ENCODE measurements at regions not wholly inside any gene's neighbourhood (a gene's known extent, or its start where the extent isn't known, plus 50 kb on each side); places are given as distances from the start of the nearest gene placed in this dataset.
A peak's percentile ranks its signal among the peaks of the same experiment; 100 is the strongest.
"Not testable (repeated sequence)": the region's sequence is repeated elsewhere in the genome, so short reads cannot be mapped to it uniquely, and the experiment has no call there.

DNA sequence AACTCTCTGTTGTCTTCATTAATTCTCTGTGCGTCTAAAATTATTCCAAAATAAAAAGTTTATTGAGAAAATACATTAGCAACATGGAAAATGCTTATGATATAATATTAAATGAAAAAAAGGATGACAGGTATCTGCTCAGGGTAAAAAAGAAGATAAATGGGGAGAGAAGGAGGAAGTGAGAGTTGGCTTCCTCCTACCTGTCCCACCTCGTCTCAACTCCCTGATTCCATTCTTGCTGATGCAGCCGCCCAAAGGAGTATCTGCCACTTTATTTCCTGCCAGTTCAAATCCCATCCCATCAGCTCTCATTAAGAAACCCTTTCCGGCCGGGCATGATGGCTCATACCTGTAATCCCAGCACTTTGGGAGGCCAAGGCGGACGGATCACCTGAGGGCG is 72.5 kb upstream of the ALOX12 start:
- Histone ChIP-seq H3K27ac (ENCODE audit: low read depth, low read length) (no peak overlapping the region), H3K4me1 (ENCODE audit: control insufficient read depth, insufficient read depth, low read length) (no peaks in the 10 kb centered on the region), H3K36me3 (ENCODE audit: control insufficient read depth, insufficient read depth, low read length) (no peaks in the 10 kb centered on the region), H3K27me3 (ENCODE audit: control insufficient read depth, insufficient read depth, low read length) (no peaks in the 10 kb centered on the region), H3K4me3 (ENCODE audit: low read length) (no peak overlapping the region), H3K9ac (ENCODE audit: low read length) (no peak overlapping the region)

DNA sequence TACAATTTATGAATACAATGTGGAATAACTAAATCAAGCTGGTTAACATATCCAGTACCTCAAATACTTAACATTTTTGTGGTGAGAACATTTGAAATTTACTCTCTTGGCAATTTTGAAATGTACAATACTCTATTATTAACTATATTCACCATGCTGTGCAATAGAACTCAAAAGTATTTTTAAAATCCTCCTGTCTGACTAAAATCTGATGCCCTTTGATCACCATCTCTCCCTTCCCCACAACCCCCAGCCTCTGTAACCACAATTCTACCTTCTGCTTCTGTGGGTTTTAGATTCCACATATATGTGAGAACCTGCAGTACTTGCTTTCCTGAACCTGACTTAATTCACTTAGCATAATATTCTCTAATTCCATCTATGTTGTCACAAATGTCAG is 71.6 kb upstream of the ALOX12 start:
- Histone ChIP-seq H3K27me3 (ENCODE audit: control insufficient read depth, insufficient read depth, low read length) (no peaks in the 10 kb centered on the region), H3K4me3 (ENCODE audit: low read length) (no peak overlapping the region), H3K9ac (ENCODE audit: low read length) (no peak overlapping the region), H3K4me1 (ENCODE audit: control insufficient read depth, insufficient read depth, low read length) (no peaks in the 10 kb centered on the region), H3K27ac (ENCODE audit: low read depth, low read length) (no peak overlapping the region), H3K36me3 (ENCODE audit: control insufficient read depth, insufficient read depth, low read length) (no peaks in the 10 kb centered on the region)

DNA sequence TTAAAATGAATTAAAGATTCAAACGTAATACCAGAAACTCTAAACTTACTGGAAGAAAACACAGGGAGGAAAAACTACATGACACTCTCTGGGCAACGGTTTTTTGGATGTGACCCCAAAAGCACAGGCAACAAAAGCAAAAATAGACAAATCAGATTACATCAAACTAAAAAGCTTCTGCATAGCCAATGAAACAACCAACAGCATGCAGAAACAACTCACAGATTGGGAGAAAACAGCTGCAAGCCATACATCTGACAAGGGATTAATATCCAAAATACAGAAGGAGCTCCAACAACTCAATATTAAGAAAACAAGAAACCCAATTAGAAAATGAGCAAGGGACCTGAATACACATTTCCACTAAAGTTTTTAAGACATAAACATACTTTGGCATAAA is 69.2 kb upstream of the ALOX12 start:
- no peaks in the 10 kb centered on the region for H3K27me3 ChIP-seq (ENCODE audit: control insufficient read depth, insufficient read depth, low read length)
- no peaks in the 10 kb centered on the region for H3K36me3 ChIP-seq (ENCODE audit: control insufficient read depth, insufficient read depth, low read length)
- H3K4me1 ChIP-seq (ENCODE audit: control insufficient read depth, insufficient read depth, low read length) = no peaks in the 10 kb centered on the region
- H3K9ac ChIP-seq (ENCODE audit: low read length) = no peak overlapping the region
- no peak overlapping the region for H3K27ac ChIP-seq (ENCODE audit: low read depth, low read length)
- no peak overlapping the region for H3K4me3 ChIP-seq (ENCODE audit: low read length)

DNA sequence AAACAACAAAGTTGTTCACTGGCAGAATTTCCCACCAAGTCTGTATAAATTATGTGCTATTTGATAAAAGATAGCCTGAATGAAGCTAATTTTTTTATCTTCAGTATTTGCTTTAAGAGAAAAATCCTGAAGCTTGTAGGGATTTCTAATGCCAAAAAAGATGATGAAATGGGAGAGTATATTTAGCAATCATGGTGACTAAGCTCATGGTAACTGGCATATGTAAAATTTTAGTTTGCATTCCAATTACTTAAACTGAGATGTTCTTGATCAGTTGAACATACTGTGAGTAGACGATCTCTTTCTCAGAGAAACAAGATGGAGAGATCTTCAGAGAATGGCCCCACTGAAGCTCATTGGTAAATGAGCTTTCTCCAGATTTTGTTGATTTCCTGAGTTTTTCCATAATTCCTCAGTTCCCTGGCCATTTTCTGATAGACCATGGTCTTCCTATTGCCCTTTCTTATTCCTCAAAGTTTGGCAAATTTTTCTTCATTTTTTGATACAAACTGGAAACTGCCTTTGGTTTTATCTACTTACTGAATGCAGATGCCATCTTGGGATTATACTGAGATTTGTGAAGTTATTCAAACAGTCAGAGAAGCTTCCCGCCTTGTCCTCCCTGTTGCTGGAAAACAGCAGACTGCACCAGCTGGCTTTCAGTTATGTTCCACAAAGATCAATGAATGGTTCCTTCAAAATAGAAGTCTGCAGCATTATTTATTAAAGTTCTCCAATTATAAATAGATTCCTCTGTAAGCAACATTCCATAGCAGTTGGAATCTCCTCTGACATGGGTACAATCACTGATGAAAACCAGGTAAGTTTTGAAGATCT is 68.3 kb upstream of the ALOX12 start:
- Histone ChIP-seq H3K27ac (ENCODE audit: low read depth, low read length) (no peak overlapping the region), H3K27me3 (ENCODE audit: control insufficient read depth, insufficient read depth, low read length) (no peaks in the 10 kb centered on the region)

DNA sequence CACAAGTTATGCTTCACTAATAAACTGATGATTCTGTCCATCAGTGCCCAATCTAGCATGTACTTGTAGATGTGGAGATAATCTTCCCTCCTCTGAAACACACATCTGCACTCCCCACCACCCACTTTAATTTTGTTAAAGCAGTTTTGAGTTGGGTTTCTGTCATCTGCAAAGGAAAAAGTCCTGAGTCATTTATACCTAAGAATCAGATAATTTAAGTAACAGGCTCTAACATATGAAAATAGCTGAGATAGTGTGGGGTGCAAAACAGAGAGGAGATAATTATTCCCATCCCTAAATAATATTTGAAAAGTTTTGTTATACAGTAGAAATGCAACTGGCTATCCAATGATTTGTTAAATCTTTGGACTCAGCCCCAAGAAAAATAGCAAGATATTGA is 67.7 kb upstream of the ALOX12 start:
- H3K9ac ChIP-seq (ENCODE audit: low read length) = no peak overlapping the region
- H3K27me3 ChIP-seq (ENCODE audit: control insufficient read depth, insufficient read depth, low read length) = no peaks in the 10 kb centered on the region
- no peak overlapping the region for H3K27ac ChIP-seq (ENCODE audit: low read depth, low read length)
- H3K4me3 ChIP-seq (ENCODE audit: low read length) = no peak overlapping the region
- H3K4me1 ChIP-seq (ENCODE audit: control insufficient read depth, insufficient read depth, low read length) = no peaks in the 10 kb centered on the region
- no peaks in the 10 kb centered on the region for H3K36me3 ChIP-seq (ENCODE audit: control insufficient read depth, insufficient read depth, low read length)

More for the DNA sequence above, 68.3 kb upstream of the ALOX12 start:
- Histone ChIP-seq H3K4me3 (ENCODE audit: low read length) (no peak overlapping the region), H3K4me1 (ENCODE audit: control insufficient read depth, insufficient read depth, low read length) (no peaks in the 10 kb centered on the region), H3K36me3 (ENCODE audit: control insufficient read depth, insufficient read depth, low read length) (no peaks in the 10 kb centered on the region), H3K9ac (ENCODE audit: low read length) (no peak overlapping the region)

DNA sequence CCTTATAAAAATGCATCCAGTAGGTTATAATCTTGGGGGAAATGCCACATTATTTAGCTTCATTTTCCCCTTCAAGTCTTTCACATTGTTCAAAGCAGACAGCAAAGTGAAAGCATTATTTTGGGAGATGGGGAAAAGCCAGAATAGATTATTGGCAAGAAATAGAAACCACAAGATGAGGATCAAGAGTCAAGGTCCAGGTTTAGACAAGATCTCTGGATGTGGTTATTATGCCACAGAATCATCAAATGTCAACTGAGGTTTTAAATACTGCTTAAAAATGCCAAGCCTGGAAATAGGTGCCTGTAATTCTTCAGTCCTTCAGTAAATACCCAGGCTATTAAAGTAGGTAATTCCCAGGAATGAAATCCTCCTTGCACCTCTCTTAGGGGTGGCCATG is 65.1 kb upstream of the ALOX12 start:
- Histone ChIP-seq H3K36me3 (ENCODE audit: control insufficient read depth, insufficient read depth, low read length) (no peaks in the 10 kb centered on the region), H3K4me1 (ENCODE audit: control insufficient read depth, insufficient read depth, low read length) (no peaks in the 10 kb centered on the region), H3K9ac (ENCODE audit: low read length) (no peak overlapping the region), H3K27me3 (ENCODE audit: control insufficient read depth, insufficient read depth, low read length) (no peaks in the 10 kb centered on the region), H3K27ac (ENCODE audit: low read depth, low read length) (no peak overlapping the region), H3K4me3 (ENCODE audit: low read length) (no peak overlapping the region)

DNA sequence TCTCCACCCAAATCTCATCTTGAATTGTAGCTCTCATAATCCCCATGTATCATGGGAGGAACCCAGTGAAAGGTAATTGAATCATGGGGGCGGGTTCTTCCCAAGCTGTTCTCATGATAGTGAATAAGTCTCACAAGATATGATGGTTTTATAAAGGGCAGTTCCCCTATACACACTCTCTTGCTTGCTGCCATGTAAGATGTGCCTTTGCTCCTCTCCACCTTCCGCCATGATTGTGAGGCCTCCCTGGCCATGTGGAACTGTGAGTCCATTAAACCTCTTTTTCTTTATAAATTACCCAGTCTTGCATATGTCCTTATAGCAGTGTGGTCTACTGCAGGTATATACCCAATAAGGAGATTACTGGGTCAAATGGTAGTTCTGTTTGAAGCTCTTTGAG is 61.3 kb upstream of the ALOX12 start:
- H3K27ac ChIP-seq (ENCODE audit: low read depth, low read length); H3K27me3 ChIP-seq (ENCODE audit: control insufficient read depth, insufficient read depth, low read length); H3K9ac ChIP-seq (ENCODE audit: low read length); H3K4me1 ChIP-seq (ENCODE audit: control insufficient read depth, insufficient read depth, low read length); H3K4me3 ChIP-seq (ENCODE audit: low read length); H3K36me3 ChIP-seq (ENCODE audit: control insufficient read depth, insufficient read depth, low read length): not testable (repeated sequence)

DNA sequence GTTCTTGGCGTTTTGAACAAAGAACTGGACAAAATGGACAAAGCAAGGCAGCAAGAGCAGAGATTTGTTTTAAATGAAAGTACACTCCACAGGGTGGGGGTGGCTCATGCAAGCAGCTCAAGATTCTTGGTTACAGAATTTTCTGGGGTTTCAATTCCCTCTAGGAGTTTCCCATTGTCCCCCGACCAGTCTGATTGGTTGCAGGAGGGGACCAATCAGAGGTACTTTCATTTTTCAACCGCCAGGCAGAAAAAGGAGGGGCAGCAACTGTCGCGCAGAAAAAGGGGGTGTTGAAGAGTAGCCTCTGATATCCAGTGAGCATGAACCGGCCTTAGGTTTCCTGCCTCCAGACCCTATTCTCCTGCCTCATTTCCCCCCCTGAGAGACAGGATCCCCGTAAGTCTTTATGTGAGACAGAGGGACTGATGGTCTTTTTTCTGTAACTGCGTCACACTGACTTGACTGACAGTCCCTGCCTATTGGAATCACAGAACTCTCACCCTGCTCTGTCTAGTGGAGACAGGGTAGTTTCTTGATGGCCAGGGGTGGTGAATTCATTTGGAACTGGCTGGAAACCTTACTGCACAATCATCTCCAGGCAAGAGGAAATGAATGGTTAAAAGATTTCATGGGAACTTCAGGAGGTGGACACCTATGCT is 59.4 kb upstream of the ALOX12 start:
- Histone ChIP-seq H3K9ac (ENCODE audit: low read length) (no peak overlapping the region), H3K4me3 (ENCODE audit: low read length) (peak overlapping the region; percentile 53), H3K27me3 (ENCODE audit: control insufficient read depth, insufficient read depth, low read length) (no peaks in the 10 kb centered on the region), H3K27ac (ENCODE audit: low read depth, low read length) (peak overlapping the region; percentile 45), H3K36me3 (ENCODE audit: control insufficient read depth, insufficient read depth, low read length) (no peaks in the 10 kb centered on the region), H3K4me1 (ENCODE audit: control insufficient read depth, insufficient read depth, low read length) (no peaks in the 10 kb centered on the region)

DNA sequence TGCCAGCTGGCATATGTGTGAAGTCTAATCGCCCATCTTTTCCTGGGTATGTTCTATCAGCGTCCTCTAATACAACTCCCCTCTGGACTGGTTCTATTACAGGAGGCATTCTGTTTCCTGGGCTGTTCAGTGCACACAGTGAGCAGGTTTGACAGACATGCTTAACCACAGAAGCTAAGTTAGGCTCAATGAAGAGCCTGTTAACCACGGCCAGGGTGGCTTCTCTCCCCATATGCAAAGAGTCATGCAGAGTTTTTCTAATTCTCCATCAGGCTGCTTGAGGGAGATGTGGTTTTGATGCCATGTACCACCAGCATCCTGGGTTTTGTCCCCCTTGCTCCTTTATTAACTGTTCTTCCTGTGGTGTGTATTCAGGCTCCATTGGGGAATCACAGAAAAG is 57.2 kb upstream of the ALOX12 start:
- Histone ChIP-seq H3K27ac (ENCODE audit: low read depth, low read length) (no peak overlapping the region), H3K4me1 (ENCODE audit: control insufficient read depth, insufficient read depth, low read length) (no peaks in the 10 kb centered on the region), H3K9ac (ENCODE audit: low read length) (no peak overlapping the region), H3K27me3 (ENCODE audit: control insufficient read depth, insufficient read depth, low read length) (no peaks in the 10 kb centered on the region), H3K4me3 (ENCODE audit: low read length) (no peak overlapping the region), H3K36me3 (ENCODE audit: control insufficient read depth, insufficient read depth, low read length) (no peaks in the 10 kb centered on the region)

DNA sequence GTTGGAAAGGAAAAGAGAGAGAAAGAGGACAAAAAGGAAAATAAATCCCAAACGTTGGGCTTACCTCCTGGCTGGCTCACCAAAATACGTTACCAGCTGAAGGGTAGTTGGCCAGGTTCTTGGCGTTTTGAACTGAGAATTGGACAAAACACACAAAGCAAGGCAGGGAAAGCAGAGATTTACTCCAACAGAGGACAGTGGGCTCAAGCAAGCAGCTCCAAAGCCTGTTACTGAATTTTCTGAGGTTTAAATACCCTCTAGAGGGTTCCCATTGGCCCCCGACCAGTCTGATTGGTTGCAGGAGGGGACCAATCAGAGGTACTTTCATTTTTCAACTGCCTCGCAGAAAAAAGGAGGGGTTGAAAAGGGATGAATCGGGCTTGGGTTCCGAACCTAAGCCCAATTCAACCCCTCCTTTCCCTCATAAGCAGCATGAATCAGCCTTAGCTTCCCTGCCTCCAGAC is 55.6 kb upstream of the ALOX12 start:
- H3K36me3 ChIP-seq (ENCODE audit: control insufficient read depth, insufficient read depth, low read length) = no peaks in the 10 kb centered on the region
- no peak overlapping the region for H3K4me3 ChIP-seq (ENCODE audit: low read length)
- no peak overlapping the region for H3K27ac ChIP-seq (ENCODE audit: low read depth, low read length)
- H3K27me3 ChIP-seq (ENCODE audit: control insufficient read depth, insufficient read depth, low read length) = no peaks in the 10 kb centered on the region
- no peaks in the 10 kb centered on the region for H3K4me1 ChIP-seq (ENCODE audit: control insufficient read depth, insufficient read depth, low read length)
- H3K9ac ChIP-seq (ENCODE audit: low read length) = no peak overlapping the region

DNA sequence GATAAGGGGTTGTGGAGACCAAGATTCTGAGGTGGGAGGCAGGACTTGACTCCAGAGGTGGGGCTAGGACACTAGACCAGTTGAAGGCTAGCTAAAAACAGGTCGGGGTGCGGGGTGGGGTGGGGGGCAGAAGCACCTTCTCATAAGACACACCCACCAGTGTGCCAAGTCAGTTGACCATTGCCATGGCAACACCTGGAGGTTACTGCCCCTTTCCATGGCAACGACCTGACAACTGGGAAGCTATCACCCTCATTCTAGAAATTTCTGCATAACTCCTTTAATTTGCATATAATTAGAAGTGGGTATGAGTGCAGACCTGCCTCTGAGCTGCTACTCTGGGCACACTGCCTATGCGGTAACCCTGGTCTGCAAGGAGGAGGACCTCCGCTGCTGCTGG is 53.9 kb upstream of the ALOX12 start:
- Histone ChIP-seq H3K4me3 (ENCODE audit: low read length) (no peak overlapping the region), H3K27me3 (ENCODE audit: control insufficient read depth, insufficient read depth, low read length) (no peaks in the 10 kb centered on the region), H3K9ac (ENCODE audit: low read length) (no peak overlapping the region), H3K27ac (ENCODE audit: low read depth, low read length) (no peak overlapping the region), H3K4me1 (ENCODE audit: control insufficient read depth, insufficient read depth, low read length) (no peaks in the 10 kb centered on the region), H3K36me3 (ENCODE audit: control insufficient read depth, insufficient read depth, low read length) (no peaks in the 10 kb centered on the region)

DNA sequence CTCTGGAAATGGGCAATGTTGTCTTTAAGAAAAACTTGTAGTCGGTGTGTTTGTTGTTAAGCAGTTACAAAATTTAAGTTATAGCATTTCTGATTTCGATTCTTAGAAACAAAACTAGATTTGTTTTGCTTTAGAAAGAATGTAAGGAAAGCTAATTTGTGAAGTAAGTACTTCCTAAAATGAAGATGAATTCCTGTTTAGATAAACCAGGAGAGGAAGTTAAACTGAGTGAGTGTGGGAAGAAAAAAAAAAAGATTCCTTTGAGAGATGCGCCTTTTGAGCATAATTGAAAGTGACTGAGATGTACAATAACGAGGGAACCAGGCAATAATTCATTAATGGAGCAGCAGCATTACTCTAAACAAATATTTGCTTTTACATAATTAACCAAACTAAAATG is 52.4 kb upstream of the ALOX12 start:
- Histone ChIP-seq H3K4me3 (ENCODE audit: low read length) (no peak overlapping the region), H3K27me3 (ENCODE audit: control insufficient read depth, insufficient read depth, low read length) (no peaks in the 10 kb centered on the region), H3K9ac (ENCODE audit: low read length) (no peak overlapping the region), H3K36me3 (ENCODE audit: control insufficient read depth, insufficient read depth, low read length) (no peaks in the 10 kb centered on the region), H3K27ac (ENCODE audit: low read depth, low read length) (no peak overlapping the region), H3K4me1 (ENCODE audit: control insufficient read depth, insufficient read depth, low read length) (no peaks in the 10 kb centered on the region)

Measured in rectal smooth muscle tissue (tissue), 1 donor.